ENCODE measurements at regions not wholly inside any gene's neighbourhood (a gene's known extent, or its start where the extent isn't known, plus 50 kb on each side); places are given as distances from the start of the nearest gene placed in this dataset.

DNA sequence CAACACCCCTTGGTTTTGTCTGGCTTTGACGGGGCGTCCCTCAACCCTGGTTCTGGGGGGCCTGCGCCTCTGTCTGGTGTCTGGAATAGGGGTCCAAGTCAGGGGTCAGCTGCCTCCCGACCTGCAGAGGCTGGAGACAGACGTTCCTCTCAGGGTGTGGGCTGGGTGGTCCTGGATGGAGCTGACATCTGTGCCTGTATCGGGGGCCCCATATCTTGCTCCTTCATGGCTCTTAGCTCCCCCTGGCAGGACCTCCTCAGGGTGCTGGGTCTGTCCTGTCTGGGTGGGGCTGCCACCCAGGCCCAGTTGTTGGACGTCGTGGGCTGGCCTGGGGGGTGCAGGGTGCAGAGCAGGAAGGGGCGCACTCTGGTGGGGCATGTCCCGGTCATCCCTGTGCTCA, 374.8 kb downstream of the TMEM121 start:
- TF ChIP-seq SP1 (IDR thresholded peaks at IDR 0.05) (no peak), RAD21 (IDR thresholded peaks at IDR 0.05) (no peak)
